ENCODE measurements at regions not wholly inside any gene's neighbourhood (a gene's known extent, or its start where the extent isn't known, plus 50 kb on each side); places are given as distances from the start of the nearest gene placed in this dataset.

DNA sequence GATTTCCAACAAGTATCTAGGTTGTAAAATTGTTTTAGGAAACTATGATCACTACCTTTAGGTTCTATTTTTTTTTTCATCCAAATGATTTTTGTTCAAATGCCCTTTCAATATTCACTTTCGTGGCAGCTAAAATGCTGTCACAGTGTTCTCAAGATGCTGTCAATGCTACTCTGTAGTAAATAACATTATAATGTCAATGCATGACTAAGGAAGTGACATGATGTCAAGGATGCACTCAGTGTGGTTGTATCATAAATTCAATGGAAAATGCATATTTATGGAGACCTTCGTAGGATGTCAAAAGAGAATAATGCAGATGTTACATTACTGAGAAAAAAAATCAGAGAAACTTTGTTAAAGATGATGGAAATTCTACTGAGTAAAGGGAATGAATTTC, 673.8 kb downstream of the ANKRD7 start:
- TF ChIP-seq POLR2AphosphoS5 (IDR thresholded peaks at IDR 0.05; ENCODE audit: low read depth, low read length), result no peak
- no peak for TF ChIP-seq POLR2A (IDR thresholded peaks at IDR 0.05; ENCODE audit: low read depth, low read length)

All from GM12892 (cell line).